HG03060 (cell line): ENCODE measurements at regions not wholly inside any gene's neighbourhood (a gene's known extent, or its start where the extent isn't known, plus 50 kb on each side); places are given as distances from the start of the nearest gene placed in this dataset.

Experiments
- ATAC-seq: cut with Tn5 transposase; IDR thresholded peaks from one replicate; pipeline ENCODE4 v1.9.1; 2021; ENCODE audit warnings: low read depth, moderate number of reproducible peaks; ENCODE audit not compliant: unreplicated experiment

- ATAC-seq = no peak
These were observed 157.6 kb upstream of the PDE3A start for GRCh38 chr12:20210621-20211215.

- ATAC-seq = no peak
These were observed 156.8 kb upstream of the PDE3A start for GRCh38 chr12:20211541-20211940.

- ATAC-seq = no peak
These were observed 156.3 kb upstream of the PDE3A start for GRCh38 chr12:20211981-20212421.

GRCh38 chr12:20212658-20213555 is 155.4 kb upstream of the PDE3A start:
- ATAC-seq = no peak

GRCh38 chr12:20213723-20214625 is 154.4 kb upstream of the PDE3A start:
- ATAC-seq = no peak

- ATAC-seq = no peak
These were observed 148.0 kb upstream of the PDE3A start for GRCh38 chr12:20220339-20220738.

GRCh38 chr12:20232931-20233675 is 135.2 kb upstream of the PDE3A start:
- no peak for ATAC-seq

GRCh38 chr12:20234474-20234873 is 133.9 kb upstream of the PDE3A start:
- ATAC-seq = no peak

- ATAC-seq = no peak
These were observed 131.2 kb upstream of the PDE3A start for GRCh38 chr12:20237091-20237490.

GRCh38 chr12:20245491-20245890 is 122.8 kb upstream of the PDE3A start:
- no peak for ATAC-seq

- no peak for ATAC-seq
These were observed 119.7 kb upstream of the PDE3A start for GRCh38 chr12:20248646-20249045.

- ATAC-seq = no peak
These were observed 117.6 kb upstream of the PDE3A start for GRCh38 chr12:20250761-20251160.

- no peak for ATAC-seq
These were observed 111.0 kb upstream of the PDE3A start for GRCh38 chr12:20257311-20257710.

- ATAC-seq = no peak
These were observed 108.6 kb upstream of the PDE3A start for GRCh38 chr12:20259786-20260185.

- no peak for ATAC-seq
These were observed 107.5 kb upstream of the PDE3A start for GRCh38 chr12:20260851-20261250.

GRCh38 chr12:20262119-20262518 is 106.2 kb upstream of the PDE3A start:
- no peak for ATAC-seq

- ATAC-seq = no peak
These were observed 104.3 kb upstream of the PDE3A start for GRCh38 chr12:20264026-20264425.

- ATAC-seq = no peak
These were observed 103.7 kb upstream of the PDE3A start for GRCh38 chr12:20264608-20265114.

- no peak for ATAC-seq
These were observed 100.1 kb upstream of the PDE3A start for GRCh38 chr12:20268121-20268732.

GRCh38 chr12:20268771-20269170 is 99.6 kb upstream of the PDE3A start:
- no peak for ATAC-seq
